ENCODE measurements at regions not wholly inside any gene's neighbourhood (a gene's known extent, or its start where the extent isn't known, plus 50 kb on each side); places are given as distances from the start of the nearest gene placed in this dataset.

- ATAC-seq (no peak), DNase-seq (ENCODE audit: low read depth, low spot score) (no peak)
- Histone ChIP-seq H3K27ac (ENCODE audit: low read depth, low read length) (no peak overlapping the region), H3K9me2 (ENCODE audit: insufficient read depth) (no peaks in the 10 kb centered on the region), H3K4me1 (ENCODE audit: control insufficient read depth in 1 of 2, insufficient read depth in 2 of 2, low read length in 2 of 2) (no peaks in the 10 kb centered on the region), H3K27me3 (ENCODE audit: insufficient read depth, low read length) (no peaks in the 10 kb centered on the region), H3K4me3 (replicated peaks in 1 of 2; ENCODE audit: low read depth in 1 of 2, low read length in 2 of 2) (no peak overlapping the region), H3K79me2 (ENCODE audit: insufficient read depth, low read length) (no peaks in the 10 kb centered on the region), H2AFZ (ENCODE audit: low read depth, low read length, poor library complexity, severe bottlenecking) (no peak overlapping the region), H3K9me3 (ENCODE audit: control insufficient read depth in 1 of 2, insufficient read depth in 1 of 2, low read depth in 1 of 2, low read length in 2 of 2) (peaks cover 14 to 22% of the 10 kb centered on the region in 2 experiments; a peak in 3 of 4 replicates), H3K36me3 (ENCODE audit: control insufficient read depth in 1 of 2, insufficient read depth in 2 of 2, low read length in 2 of 2) (no peaks in the 10 kb centered on the region), H3K9ac (ENCODE audit: low read length) (no peak overlapping the region), H3K4me2 (ENCODE audit: low read length) (no peak overlapping the region), H4K20me1 (ENCODE audit: insufficient read depth) (no peaks in the 10 kb centered on the region)
- BruUV-seq (replicated peaks): no TSS peak
- ChIA-PET CTCF (no interaction called here), POLR2A (no interaction called here), RAD21 (ENCODE audit: low non-redundant PET in 1 of 2, low total read pairs in 2 of 2, uncharacterized antibody in 2 of 2, unreplicated experiment in 2 of 2) (no interaction called here)
- intact Hi-C loops (cut with micrococcal nuclease): no loop called here
- TF ChIP-seq ELF1 (IDR thresholded peaks at IDR 0.05; ENCODE audit: borderline replicate concordance, low read depth) (no peak), SRF (IDR thresholded peaks at IDR 0.05; ENCODE audit: low read depth) (no peak), REST (IDR thresholded peaks at IDR 0.05; ENCODE audit: low read depth) (no peak)
Measured at GRCh38 chr16:65468133-65468532, 346.3 kb upstream of the CDH11 start.

GRCh38 chr16:65463652-65464260 lies 341.9 kb upstream of the CDH11 start:
- intact Hi-C loops (cut with micrococcal nuclease): no loop called here
- ChIA-PET POLR2A (no interaction called here), CTCF (no interaction called here), RAD21 (ENCODE audit: low non-redundant PET in 1 of 2, low total read pairs in 2 of 2, uncharacterized antibody in 2 of 2, unreplicated experiment in 2 of 2) (no interaction called here)
- no peaks in the 10 kb centered on the region for H3K4me1 ChIP-seq (ENCODE audit: control insufficient read depth in 1 of 2, insufficient read depth in 2 of 2, low read length in 2 of 2)
- no peaks in the 10 kb centered on the region for H3K36me3 ChIP-seq (ENCODE audit: control insufficient read depth in 1 of 2, insufficient read depth in 2 of 2, low read length in 2 of 2)
- H3K4me3 ChIP-seq (replicated peaks in 1 of 2; ENCODE audit: low read depth in 1 of 2, low read length in 2 of 2): no peak overlapping the region
- H3K27ac ChIP-seq (ENCODE audit: low read depth, low read length): no peak overlapping the region
- TF ChIP-seq EZH2phosphoT487 (IDR thresholded peaks at IDR 0.05; ENCODE audit: borderline replicate concordance) (no peak), REST (IDR thresholded peaks at IDR 0.05; ENCODE audit: low read depth) (no peak), JUND (IDR thresholded peaks at IDR 0.05) (no peak), MAX (IDR thresholded peaks at IDR 0.05) (no peak), ELF1 (IDR thresholded peaks at IDR 0.05; ENCODE audit: borderline replicate concordance, low read depth) (no peak), SP1 (IDR thresholded peaks at IDR 0.05; ENCODE audit: low read depth) (no peak), CEBPB (IDR thresholded peaks at IDR 0.05; ENCODE audit: low read depth) (no peak), TCF7L2 (IDR thresholded peaks at IDR 0.05; ENCODE audit: borderline replicate concordance, extremely low read depth, insufficient read depth, insufficient read length) (no peak), EGR1 (IDR thresholded peaks at IDR 0.05; ENCODE audit: low read depth) (no peak)
- no peak overlapping the region for H3K9ac ChIP-seq (ENCODE audit: low read length)
- peaks cover 12 to 15% of the 10 kb centered on the region in 2 experiments; a peak in 3 of 4 replicates for H3K9me3 ChIP-seq (ENCODE audit: control insufficient read depth in 1 of 2, insufficient read depth in 1 of 2, low read depth in 1 of 2, low read length in 2 of 2)
- H3K9me2 ChIP-seq (ENCODE audit: insufficient read depth): no peaks in the 10 kb centered on the region
- H3K4me2 ChIP-seq (ENCODE audit: low read length): no peak overlapping the region
- BruUV-seq (replicated peaks): no TSS peak
- H3K27me3 ChIP-seq (ENCODE audit: insufficient read depth, low read length): no peaks in the 10 kb centered on the region
- no peaks in the 10 kb centered on the region for H4K20me1 ChIP-seq (ENCODE audit: insufficient read depth)
- H3K79me2 ChIP-seq (ENCODE audit: insufficient read depth, low read length): no peaks in the 10 kb centered on the region
- ATAC-seq (no peak), DNase-seq (ENCODE audit: low read depth, low spot score) (no peak)
- no peak overlapping the region for H2AFZ ChIP-seq (ENCODE audit: low read depth, low read length, poor library complexity, severe bottlenecking)
